Mammary epithelial cell (primary cell): ENCODE measurements at regions not wholly inside any gene's neighbourhood (a gene's known extent, or its start where the extent isn't known, plus 50 kb on each side); places are given as distances from the start of the nearest gene placed in this dataset.

Source experiments
- EZH2 ChIP-seq: IDR thresholded peaks from 2 replicates; pipeline ENCODE4 v1.6.1; 2012; ENCODE audit warnings: low read length, inconsistent platforms, borderline replicate concordance
- TF ChIP-seq, protein P1 (sequence below), 2 donors: IDR thresholded peaks in 1 of 2; conservative IDR thresholded peaks in 1 of 2; 2 replicates each; pipeline ENCODE4 v1.5.1; 2011 to 2012; ENCODE audit warnings: inconsistent platforms in 2 of 2, low read length in 2 of 2, mild to moderate bottlenecking in 2 of 2, control low read depth in 1 of 2, low read depth in 1 of 2; ENCODE audit not compliant: insufficient read depth in 1 of 2; ENCODE audit errors: extremely low read depth in 1 of 2

- TF ChIP-seq, protein P1, sequence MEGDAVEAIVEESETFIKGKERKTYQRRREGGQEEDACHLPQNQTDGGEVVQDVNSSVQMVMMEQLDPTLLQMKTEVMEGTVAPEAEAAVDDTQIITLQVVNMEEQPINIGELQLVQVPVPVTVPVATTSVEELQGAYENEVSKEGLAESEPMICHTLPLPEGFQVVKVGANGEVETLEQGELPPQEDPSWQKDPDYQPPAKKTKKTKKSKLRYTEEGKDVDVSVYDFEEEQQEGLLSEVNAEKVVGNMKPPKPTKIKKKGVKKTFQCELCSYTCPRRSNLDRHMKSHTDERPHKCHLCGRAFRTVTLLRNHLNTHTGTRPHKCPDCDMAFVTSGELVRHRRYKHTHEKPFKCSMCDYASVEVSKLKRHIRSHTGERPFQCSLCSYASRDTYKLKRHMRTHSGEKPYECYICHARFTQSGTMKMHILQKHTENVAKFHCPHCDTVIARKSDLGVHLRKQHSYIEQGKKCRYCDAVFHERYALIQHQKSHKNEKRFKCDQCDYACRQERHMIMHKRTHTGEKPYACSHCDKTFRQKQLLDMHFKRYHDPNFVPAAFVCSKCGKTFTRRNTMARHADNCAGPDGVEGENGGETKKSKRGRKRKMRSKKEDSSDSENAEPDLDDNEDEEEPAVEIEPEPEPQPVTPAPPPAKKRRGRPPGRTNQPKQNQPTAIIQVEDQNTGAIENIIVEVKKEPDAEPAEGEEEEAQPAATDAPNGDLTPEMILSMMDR (conservative IDR thresholded peaks at IDR 0.05 in 1 of 2, IDR thresholded peaks at IDR 0.05 in 1 of 2; ENCODE audit: extremely low read depth in 1 of 2, insufficient read depth in 1 of 2, low read depth in 1 of 2, low read length in 2 of 2), result no peak
- TF ChIP-seq EZH2, result no peak
These were observed 175.0 kb upstream of the NPY start for GRCh38 chr7:24108906-24109376.
